GM21529 (cell line): ENCODE measurements at regions not wholly inside any gene's neighbourhood (a gene's known extent, or its start where the extent isn't known, plus 50 kb on each side); places are given as distances from the start of the nearest gene placed in this dataset.
"Not testable (repeated sequence)": the region's sequence is repeated elsewhere in the genome, so short reads cannot be mapped to it uniquely, and the experiment has no call there.

ENCODE experiments used
- ATAC-seq: cut with Tn5 transposase; IDR thresholded peaks from one replicate; pipeline ENCODE4 v1.9.1; 2021; ENCODE audit not compliant: unreplicated experiment

DNA sequence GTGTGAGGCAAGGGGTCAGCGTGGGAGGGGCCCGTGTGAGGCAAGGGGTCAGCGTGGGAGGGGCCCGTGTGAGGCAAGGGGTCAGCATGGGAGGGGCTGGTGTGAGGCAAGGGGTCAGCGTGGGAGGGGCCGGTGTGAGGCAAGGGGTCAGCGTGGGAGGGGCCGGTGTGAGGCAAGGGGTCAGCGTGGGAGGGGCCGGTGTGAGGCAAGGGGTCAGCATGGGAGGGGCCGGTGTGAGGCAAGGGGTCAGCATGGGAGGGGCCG, 119.2 kb downstream of the SEPTIN14 start:
- not testable (repeated sequence) for ATAC-seq

DNA sequence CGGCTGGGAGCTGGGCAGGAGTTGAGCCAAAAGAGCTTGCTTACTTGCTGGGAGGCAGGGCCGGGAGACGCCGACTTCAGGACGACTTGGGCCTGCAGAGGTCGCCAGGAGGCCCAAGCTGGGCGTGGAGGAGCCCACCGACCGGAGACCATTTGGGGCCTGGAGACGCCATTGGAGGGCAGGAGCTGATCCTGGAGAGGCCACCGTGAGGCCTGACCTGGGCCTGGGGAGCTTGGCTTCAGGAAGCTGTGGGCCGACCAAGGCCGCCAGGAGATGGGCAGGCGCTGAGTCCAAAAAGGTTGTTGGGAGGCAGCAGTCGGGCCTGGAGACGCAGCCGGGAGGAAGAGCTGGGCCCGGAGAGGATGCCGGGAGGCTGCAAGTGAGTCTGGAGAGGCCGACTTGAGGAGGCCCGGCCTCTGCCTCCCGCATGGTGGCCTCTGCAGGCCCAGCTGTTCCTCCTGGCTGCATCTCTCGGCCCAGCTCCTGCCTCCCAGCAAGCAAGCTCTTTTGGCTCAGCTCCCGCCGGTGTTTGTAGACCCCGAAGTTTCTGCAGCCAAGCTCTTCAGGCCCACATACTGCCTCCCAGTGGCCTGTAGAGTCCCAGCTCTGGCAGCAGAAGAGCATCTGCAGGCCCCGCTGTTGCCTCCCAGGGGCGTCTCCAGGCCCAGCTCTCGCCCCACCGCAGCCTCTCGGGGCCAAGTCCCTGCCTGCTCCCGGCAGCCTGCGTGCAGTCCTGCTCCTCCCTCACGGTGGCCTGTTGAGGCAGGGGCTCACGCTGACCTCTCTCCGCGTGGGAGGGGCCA, 119.7 kb downstream of the SEPTIN14 start:
- ATAC-seq: not testable (repeated sequence)

DNA sequence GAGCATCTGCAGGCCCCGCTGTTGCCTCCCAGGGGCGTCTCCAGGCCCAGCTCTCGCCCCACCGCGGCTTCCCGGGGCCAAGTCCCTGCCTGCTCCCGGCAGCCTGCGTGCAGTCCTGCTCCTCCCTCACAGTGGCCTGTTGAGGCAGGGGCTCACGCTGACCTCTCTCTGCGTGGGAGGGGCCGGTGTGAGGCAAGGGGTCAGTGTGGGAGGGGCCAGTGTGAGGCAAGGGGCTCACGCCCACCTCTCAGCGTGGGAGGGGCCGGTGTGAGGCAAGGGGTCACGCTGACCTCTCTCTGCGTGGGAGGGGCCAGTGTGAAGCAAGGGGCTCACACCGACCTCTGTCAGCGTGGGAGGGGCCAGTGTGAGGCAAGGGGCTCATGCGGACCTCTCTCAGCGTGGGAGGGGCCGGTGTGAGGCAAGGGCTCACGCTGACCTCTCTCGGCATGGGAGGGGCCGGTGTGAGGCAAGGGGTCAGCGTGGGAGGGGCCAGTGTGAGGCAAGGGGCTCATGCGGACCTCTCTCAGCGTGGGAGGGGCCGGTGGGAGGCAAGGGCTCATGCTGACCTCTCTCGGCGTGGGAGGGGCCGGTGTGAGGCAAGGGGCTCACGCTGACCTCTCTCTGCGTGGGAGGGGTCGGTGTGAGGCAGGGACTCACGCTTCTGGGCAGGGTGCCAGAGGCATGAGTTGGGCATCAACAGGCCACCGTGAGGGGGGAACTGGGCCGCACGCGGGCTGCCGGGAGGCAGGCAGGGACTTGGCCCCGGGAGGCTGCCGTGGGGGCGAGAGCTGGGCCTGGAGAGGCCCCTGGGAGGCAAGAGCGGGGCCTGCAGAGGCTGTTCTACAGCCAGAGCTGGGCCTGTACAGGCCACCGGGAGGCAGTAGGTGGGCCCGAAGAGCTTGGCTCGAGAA, 120.6 kb downstream of the SEPTIN14 start:
- ATAC-seq: not testable (repeated sequence)

DNA sequence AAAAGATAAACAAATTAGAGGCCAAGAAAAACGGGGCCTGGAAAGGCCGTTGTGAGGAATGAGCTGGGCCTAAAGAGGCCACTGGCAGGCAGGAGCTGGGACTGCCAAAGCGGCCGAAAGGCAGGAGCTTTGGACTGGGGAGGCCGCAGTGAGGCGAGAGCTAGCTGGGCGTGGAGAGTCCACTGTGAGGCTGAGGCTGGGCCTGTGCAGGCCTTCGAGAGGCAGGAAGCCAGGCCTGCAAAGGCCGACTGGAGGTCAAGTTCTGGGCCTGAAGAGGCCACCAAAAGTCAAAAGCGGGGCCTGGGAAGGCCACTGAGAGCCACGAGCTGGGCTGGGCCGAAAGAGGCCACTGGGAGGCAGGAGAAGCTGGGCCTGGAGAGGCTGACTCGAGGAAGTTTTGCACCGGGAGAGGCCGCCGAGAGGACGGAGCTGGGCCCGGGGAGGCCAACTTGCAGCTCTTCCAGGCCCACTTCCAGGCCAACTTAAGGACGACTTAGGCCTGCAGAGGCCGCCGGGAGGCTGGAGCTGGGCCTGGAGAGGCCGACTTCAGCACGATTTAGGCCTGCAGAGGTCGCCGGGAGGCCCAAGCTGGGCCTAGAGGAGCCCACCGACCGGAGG, 121.8 kb downstream of the SEPTIN14 start:
- not testable (repeated sequence) for ATAC-seq

DNA sequence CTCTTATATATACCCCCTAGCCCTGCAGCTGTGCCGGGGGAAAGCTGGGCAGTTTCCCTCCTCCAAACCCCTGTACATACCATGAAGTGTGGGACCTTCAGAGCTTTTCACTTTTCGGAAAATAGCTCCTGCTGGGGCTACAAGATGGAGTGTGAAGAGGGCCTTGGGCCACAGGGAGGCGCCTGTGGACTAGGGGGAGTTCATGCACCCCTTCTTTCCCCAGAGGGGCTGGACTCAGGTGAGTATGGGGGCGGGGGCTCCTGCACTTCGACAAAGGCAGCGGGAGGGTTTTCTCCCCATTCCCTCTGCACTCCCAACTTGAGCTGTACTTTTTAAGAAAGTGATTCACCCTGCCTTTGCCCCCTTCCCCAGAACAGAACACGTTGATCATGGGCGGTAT, 122.5 kb downstream of the SEPTIN14 start:
- ATAC-seq: not testable (repeated sequence)

DNA sequence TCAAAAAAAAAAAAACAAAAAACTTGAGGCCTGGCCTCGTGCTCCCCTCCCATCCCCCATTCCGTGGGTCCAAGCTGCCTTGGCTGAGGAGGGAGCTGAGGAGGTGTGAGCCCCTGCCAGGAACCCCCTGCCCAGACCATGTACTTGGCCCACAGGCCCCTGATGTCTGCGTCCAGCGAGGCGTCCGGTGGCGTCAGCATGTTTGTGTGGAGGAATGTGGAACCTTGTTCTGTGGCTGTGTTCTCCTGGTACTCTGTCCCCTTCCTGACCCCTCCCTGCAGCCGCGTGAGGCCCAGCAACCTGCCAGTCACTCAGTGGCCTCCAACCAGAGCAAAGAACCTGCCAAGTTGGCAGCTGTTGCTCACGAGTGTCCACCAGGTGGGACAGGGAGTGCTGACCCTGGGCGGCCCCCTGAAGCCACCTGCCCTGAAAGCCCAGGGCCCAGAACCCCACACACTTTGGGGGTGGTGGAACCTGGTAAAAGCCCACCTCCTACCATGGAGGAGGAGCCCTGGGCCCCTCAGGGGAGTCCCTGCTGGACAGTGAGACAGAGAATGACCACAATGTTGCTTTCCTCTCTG, 125.8 kb downstream of the SEPTIN14 start:
- ATAC-seq: not testable (repeated sequence)

DNA sequence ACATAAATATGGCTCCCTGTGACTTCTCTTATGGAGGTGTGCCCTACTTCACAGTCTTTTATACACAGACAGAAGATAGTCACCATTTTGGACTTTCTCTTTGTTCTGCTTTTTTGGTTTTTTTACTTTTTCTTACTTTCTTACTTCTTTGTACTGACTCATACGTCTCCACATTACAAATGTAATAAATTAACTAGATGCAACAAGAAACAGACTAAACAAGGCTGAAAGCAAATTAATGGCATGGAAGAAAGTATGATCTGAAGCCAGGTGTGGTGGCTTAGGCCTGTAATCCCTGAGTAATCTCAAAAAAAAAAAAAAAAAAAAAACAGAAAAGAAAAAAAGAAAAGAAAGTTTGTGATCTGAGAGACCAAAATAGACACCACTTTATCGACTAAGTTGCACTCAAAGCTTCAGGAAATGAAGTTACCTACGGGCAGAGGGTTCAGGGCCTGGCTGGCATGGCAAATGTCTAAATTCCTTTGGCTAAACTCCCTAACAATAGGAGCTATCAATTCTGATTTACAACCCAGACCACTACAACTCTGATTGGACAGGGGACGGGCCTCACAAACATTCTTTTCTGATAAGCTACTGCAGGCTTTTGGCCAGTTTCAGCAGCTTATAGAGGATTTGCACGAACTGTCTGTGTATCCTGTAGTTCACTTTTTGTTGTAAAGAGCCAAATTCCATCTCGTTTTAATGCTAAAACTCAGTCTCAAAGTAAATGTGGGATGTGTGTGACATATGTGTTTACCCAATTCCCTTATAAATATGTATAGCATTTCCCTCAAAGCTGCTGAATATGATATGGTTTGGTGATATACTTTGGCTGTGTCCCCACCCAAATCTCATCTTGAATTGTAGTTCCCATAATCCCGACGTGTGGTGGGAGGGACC, 129.1 kb downstream of the SEPTIN14 start:
- no peak for ATAC-seq

DNA sequence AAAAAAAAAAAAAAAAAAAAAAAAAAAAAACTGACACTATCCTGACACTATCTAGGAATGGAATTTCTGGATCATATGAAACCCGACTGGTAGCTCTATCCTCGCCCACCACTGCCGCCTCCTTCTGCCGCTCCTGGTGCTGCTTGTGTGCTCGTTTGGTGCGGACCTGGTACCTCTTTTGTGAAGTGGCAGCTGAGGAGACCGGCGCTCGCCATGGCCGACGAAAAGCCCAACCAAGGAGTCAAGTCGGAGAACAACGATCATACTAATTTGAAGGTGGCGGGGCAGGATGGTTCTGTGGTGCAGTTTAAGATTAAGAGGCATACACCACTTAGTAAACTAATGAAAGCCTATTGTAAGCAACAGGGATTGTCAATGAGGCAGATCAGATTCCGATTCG, 130.6 kb downstream of the SEPTIN14 start:
- no peak for ATAC-seq

DNA sequence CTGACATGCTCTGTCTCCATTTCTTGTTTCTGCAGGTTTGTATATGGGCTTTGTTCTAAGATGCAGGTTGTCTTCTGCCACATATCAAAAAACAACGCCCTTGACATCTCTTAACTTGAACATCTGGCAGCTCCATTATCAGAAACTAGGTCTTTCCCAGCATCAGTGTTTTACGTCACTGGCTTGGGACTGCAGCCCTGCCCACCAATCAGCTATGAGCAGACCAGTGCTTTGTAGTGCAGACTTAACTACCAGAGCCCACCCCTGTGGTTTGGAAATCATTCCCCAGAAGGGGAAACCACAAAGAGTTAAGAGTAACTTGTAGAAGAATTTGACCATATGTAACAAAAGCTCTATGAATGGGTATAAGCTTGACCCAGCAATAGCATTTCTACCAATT, 132.4 kb downstream of the SEPTIN14 start:
- no peak for ATAC-seq

DNA sequence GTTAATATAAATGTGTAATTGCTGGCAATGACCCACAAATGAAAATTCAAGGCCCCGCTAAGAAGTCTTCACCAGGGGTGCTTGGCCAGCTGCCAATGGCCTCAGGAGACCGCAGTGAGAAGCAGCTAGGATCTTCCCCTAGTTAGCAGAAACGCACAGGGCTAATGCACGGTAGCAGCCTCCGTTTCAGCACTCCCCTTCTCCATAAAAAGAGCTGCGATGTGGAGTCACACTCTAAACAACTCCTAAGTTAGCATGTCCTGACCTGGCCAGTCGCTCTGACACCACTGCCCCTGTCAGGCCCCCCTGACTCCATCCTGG, 139.0 kb downstream of the SEPTIN14 start:
- no peak for ATAC-seq

DNA sequence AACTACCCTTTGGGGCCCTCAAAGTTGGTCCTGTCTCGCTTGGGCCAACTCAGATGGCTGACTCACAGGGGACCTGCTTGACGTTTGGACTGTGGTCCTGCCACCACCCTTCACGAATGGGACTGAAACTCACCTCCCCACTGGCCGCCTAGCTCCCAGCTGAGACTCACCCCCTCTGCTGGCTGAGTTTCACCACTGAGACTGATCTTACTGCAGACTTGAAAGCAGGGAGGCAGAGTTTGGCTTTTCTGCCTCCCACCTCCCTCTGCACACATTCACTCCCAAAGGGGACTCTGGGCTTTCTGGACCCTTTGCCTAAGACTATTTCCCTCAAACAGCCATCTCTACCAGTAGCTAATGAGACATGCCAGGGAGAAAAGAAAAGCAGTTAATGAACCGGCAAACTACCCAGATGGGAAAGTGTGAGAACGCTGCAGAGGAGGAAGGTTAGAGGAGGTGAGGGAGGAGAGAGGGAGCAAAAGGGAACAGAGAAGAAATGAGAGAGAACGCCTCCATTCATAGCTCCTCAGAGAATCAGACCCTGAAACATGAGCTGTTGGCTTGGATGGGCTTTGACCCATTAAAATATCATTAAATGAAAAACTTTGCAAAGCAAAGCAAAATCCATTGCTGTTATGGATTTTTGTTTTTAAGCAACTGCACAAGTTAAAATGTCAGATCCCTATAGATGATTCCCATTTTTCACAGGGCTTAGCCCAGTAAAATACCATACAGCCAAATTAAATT, 139.5 kb downstream of the SEPTIN14 start:
- peak; percentile 99 for ATAC-seq

DNA sequence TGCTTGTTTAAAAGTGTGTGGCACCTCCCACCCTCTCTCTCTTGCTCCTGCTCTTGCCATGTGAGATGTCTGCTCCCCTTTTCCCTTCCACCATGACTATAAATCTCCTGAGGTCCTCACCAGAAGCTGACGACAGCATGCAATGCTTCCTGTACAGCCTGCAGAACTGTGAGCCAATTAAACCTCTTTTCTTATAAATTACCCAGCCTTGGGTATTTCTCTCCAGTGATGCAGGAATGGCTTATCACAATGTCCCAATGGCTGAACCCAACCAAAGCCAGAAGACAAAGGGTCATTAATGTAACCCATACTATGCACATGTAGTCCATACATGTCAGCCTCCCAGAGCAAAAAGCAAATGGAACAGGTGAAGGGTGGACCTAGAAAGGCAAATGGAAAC, 141.5 kb downstream of the SEPTIN14 start:
- not testable (repeated sequence) for ATAC-seq

DNA sequence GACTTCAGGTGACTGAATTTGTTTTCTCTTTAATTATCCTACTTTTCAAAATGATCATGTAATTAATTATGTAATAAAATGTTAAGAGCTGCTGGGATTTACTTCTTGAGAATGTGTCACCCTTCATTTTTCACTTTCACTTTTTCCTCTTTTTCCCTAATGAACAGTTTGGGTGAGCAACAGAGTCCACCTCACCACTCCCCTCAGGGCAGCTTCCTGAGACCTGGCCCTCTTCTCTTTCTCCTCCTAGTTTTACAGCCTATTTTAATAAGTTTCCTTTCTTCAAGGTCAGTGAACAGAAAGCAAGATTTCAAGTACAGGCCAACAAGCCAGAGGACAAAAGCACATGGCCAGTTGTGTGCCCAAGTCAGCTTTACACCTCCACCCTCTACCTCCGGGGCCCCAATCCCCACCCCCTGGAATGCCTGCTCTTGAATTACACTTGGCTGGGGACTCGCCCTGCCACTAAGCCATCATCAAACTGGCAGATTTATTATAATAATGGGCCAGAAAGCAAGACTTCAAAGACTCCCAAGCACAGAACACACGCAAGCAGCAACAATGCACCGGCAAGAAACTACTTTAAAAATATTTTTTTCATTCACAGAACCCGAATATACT, 143.1 kb upstream of the VOPP1 start:
- ATAC-seq: not testable (repeated sequence)

DNA sequence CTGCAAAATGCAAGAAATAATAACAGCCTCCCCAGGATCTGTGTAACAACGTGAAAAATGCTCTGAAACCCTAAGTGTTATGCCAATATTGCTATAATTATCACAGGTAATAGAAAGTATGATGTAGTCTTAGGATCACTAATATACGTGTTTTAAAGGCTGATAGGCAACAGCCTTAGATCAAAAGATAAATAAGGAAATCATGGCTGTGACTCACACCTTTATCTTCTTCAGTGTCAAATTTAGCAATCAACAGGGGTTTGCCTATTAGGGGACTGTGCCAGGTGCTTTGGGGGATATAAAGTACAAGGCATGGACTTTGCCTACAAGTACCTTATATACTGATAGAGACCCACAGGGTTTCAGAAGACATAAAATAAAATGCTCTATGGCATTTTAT, 142.1 kb upstream of the VOPP1 start:
- not testable (repeated sequence) for ATAC-seq

DNA sequence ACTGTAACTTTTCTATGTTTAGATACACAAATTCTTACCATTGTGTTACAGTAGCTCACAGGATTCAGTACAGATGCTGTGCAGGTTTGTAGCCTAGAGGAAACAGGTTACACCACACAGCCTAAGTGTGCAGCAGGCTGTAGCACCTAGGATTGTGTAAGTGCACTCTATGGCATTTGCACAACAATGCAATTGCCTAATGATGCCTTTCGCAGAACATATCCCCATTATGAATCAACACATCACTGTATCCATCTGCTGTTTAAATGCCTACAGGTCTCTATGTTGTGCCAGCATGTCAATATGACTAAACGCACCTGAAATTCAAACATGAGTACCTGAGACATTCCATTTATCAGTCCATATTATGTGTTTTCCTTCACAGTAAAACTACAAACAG, 138.0 kb upstream of the VOPP1 start:
- not testable (repeated sequence) for ATAC-seq

DNA sequence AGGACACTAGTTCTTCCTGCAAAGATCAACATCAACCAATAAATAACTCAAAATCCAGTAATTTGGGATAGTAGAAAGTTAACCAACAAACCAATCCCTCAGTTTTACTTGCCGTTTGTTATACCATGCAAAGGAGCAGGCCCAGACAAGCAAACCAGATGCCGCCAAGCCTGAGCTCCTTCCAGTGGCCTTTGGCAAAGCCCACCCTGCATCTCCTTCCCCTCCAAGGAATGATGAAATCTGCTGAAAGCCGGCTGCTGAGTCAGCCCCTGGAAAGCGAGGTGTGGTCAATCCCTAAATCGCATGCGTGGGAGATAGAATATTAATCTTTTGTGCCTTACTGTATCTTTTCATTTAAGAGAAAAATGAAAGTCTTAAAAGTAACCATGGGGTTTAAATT, 135.7 kb upstream of the VOPP1 start:
- ATAC-seq: not testable (repeated sequence)

DNA sequence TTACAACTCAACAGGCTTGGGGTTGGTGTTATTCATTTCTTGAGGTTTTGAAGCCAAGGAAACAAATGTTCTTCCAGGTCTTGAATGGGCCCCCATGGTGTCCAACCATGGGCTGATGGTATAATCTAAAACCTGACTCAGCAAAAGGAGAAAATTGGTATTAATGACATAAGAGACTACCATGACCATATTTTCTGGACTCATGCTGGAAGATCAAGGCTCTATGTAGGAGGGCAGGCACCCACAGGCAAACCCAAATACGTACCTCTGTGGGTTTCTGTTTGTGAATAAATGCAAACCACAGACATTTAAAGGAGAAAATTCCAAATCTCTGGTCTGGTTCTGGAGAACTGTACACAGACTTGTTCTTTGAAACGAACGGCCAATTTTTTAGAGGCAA, 135.1 kb upstream of the VOPP1 start:
- ATAC-seq: not testable (repeated sequence)

DNA sequence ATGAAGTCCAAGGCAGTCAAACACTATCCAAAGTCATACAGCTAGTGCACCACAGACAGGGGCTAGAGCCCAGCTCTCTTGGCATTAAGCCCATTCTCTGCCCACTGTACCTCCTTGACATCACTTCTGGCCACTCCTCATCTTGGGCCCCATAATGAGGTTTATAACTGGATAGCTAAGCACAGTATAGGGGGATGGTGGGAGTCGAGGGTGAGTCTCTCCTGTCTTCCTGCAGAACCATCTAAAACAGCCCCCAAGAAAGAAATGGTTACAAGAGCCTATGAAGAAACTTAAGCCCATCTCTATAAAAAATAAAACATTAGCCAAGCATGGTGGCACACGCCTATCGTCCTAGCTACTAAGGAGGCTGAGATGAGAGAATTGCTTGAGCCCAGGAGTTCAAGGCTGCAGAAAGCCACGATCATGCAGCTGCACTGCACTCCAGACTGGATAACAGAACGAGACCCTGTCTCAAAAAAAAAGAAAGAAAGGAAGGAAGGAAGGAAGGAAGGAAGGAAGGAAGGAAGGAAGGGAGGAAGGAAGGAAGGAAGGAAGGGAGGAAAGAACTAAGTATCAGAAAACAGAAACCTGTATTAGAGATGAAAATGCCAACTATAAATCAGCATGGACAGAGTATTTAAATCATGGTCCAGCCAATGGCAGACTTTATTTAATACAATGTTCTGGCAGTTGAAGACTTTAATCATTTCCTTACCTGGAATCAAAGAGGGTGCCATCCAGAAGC, 134.3 kb upstream of the VOPP1 start:
- ATAC-seq: not testable (repeated sequence)
